PC-3 (cell line): ENCODE measurements at regions not wholly inside any gene's neighbourhood (a gene's known extent, or its start where the extent isn't known, plus 50 kb on each side); places are given as distances from the start of the nearest gene placed in this dataset.

Experiments used
- EZH2 ChIP-seq: fragments of 300-600 bp; sonication (generic); IDR thresholded peaks from one replicate; pipeline ENCODE4 v1.6.1; 2017; ENCODE audit warnings: antibody characterized with exemption, mild to moderate bottlenecking, low read length; ENCODE audit not compliant: unreplicated experiment
- EZH2phosphoT487 ChIP-seq: fragments of 300-600 bp; sonication (generic); IDR thresholded peaks from 2 replicates; pipeline ENCODE4 v1.6.1; 2018; ENCODE audit warnings: mild to moderate bottlenecking, antibody characterized with exemption, low read length, borderline replicate concordance
- TF ChIP-seq, protein P1 (sequence below): fragments of 300-600 bp; sonication (generic); conservative IDR thresholded peaks from 2 replicates; pipeline ENCODE4 v1.5.1; 2017; ENCODE audit warnings: antibody characterized with exemption, low read depth, mild to moderate bottlenecking, low read length

DNA sequence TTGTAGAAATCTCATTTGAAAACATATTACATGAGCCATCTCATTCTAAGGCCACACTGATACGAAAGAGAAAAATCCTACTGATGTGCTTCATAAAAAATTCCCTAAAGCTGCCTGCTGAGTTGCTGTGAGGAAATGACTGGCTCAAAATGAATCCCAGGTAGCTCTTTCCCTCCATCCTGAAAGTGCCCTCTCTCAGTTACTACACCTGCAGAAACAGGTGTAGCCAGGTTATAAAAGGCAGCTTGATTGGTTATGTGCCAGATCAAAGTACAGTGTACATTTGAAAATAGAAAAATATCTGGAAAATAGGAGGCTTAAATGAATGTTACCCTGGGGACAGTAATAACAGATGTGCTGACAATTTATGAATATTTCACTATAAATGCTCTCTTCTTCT, 833.4 kb upstream of the ADGRL4 start:
- TF ChIP-seq, protein P1, sequence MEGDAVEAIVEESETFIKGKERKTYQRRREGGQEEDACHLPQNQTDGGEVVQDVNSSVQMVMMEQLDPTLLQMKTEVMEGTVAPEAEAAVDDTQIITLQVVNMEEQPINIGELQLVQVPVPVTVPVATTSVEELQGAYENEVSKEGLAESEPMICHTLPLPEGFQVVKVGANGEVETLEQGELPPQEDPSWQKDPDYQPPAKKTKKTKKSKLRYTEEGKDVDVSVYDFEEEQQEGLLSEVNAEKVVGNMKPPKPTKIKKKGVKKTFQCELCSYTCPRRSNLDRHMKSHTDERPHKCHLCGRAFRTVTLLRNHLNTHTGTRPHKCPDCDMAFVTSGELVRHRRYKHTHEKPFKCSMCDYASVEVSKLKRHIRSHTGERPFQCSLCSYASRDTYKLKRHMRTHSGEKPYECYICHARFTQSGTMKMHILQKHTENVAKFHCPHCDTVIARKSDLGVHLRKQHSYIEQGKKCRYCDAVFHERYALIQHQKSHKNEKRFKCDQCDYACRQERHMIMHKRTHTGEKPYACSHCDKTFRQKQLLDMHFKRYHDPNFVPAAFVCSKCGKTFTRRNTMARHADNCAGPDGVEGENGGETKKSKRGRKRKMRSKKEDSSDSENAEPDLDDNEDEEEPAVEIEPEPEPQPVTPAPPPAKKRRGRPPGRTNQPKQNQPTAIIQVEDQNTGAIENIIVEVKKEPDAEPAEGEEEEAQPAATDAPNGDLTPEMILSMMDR = no peak
- TF ChIP-seq EZH2phosphoT487 (no peak), EZH2 (no peak)
